ENCODE measurements at regions not wholly inside any gene's neighbourhood (a gene's known extent, or its start where the extent isn't known, plus 50 kb on each side); places are given as distances from the start of the nearest gene placed in this dataset.
"Not testable (repeated sequence)": the region's sequence is repeated elsewhere in the genome, so short reads cannot be mapped to it uniquely, and the experiment has no call there.

- no peaks in the 10 kb centered on the region for H3K4me1 ChIP-seq (ENCODE audit: insufficient read depth)
- H3K9me2 ChIP-seq (replicated peaks; ENCODE audit: insufficient read depth), result no peaks in the 10 kb centered on the region
- 80% methylated on average over 2 of the region's 2 CpGs for WGBS (ENCODE audit: low lambda C conversion rate, missing lambda C conversion rate)
- no peak for DNase-seq (ENCODE audit: low spot score)
- no peaks in the 10 kb centered on the region for H3K79me2 ChIP-seq
- no peak overlapping the region for H3K4me3 ChIP-seq
- H3K4me2 ChIP-seq, result no peak overlapping the region
- H3K27me3 ChIP-seq, result no peaks in the 10 kb centered on the region
- H3K9me3 ChIP-seq (ENCODE audit: low read depth), result no peaks in the 10 kb centered on the region
- TF ChIP-seq EZH2phosphoT487 (IDR thresholded peaks at IDR 0.05; ENCODE audit: low read depth, severe bottlenecking, unreplicated experiment) (no peak), EZH2 (IDR thresholded peaks at IDR 0.05; ENCODE audit: borderline replicate concordance) (no peak), CTCF (IDR thresholded peaks at IDR 0.05; ENCODE audit: poor library complexity) (no peak)
- no peak overlapping the region for H2AFZ ChIP-seq
- no peak overlapping the region for H3K27ac ChIP-seq
- no peaks in the 10 kb centered on the region for H3K36me3 ChIP-seq (replicated peaks; ENCODE audit: insufficient read depth, low read depth)
- no peaks in the 10 kb centered on the region for H4K20me1 ChIP-seq (ENCODE audit: insufficient read depth, poor library complexity, severe bottlenecking)
These were observed 112.4 kb downstream of the ACTL7B start for GRCh38 chr9:108743416-108743815.

DNA sequence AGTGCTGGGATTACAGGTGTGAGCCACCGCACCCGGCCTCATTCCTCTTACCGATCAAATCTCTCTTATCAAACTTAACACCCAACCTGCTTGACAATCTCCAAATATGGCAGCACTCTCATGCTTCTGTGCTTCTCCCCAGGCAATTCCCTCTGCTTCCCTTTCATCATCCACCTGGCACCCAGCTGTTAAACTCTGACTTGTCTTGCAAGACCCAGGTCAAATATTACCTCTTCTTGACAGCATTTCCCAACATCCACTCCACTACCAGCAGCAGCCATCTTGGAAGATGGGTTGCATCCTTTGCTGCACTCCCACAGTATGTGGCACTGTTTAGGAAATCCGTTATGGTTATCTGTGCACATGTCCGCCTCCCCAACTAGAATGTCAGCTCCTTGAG lies 113.6 kb downstream of the ACTL7B start:
- H4K20me1 ChIP-seq (ENCODE audit: insufficient read depth, poor library complexity, severe bottlenecking), result no peaks in the 10 kb centered on the region
- no peaks in the 10 kb centered on the region for H3K9me2 ChIP-seq (replicated peaks; ENCODE audit: insufficient read depth)
- WGBS (ENCODE audit: low lambda C conversion rate, missing lambda C conversion rate), result 85% methylated on average over 5 of the region's 5 CpGs
- DNase-seq (ENCODE audit: low spot score), result no peak
- H3K4me3 ChIP-seq, result no peak overlapping the region
- H3K9me3 ChIP-seq (ENCODE audit: low read depth), result no peaks in the 10 kb centered on the region
- no peak for TF ChIP-seq EZH2phosphoT487 (IDR thresholded peaks at IDR 0.05; ENCODE audit: low read depth, severe bottlenecking, unreplicated experiment)
- TF ChIP-seq CTCF (IDR thresholded peaks at IDR 0.05; ENCODE audit: poor library complexity), result no peak
- no peak for TF ChIP-seq EZH2 (IDR thresholded peaks at IDR 0.05; ENCODE audit: borderline replicate concordance)
- H3K27ac ChIP-seq, result no peak overlapping the region
- H3K27me3 ChIP-seq, result no peaks in the 10 kb centered on the region
- no peak overlapping the region for H3K4me2 ChIP-seq
- no peaks in the 10 kb centered on the region for H3K36me3 ChIP-seq (replicated peaks; ENCODE audit: insufficient read depth, low read depth)
- H3K4me1 ChIP-seq (ENCODE audit: insufficient read depth), result no peaks in the 10 kb centered on the region
- H3K79me2 ChIP-seq, result no peaks in the 10 kb centered on the region
- H2AFZ ChIP-seq, result no peak overlapping the region

GRCh38 chr9:108731292-108731691 lies 124.5 kb downstream of the ACTL7B start:
- not testable (repeated sequence) for H3K27ac ChIP-seq; H3K27me3 ChIP-seq; H4K20me1 ChIP-seq (ENCODE audit: insufficient read depth, poor library complexity, severe bottlenecking); H3K4me1 ChIP-seq (ENCODE audit: insufficient read depth); H3K9me3 ChIP-seq (ENCODE audit: low read depth); DNase-seq (ENCODE audit: low spot score); H3K4me3 ChIP-seq; H3K4me2 ChIP-seq; H3K79me2 ChIP-seq; H2AFZ ChIP-seq; H3K36me3 ChIP-seq (replicated peaks; ENCODE audit: insufficient read depth, low read depth); H3K9me2 ChIP-seq (replicated peaks; ENCODE audit: insufficient read depth)
- WGBS (ENCODE audit: low lambda C conversion rate, missing lambda C conversion rate), result 100% methylated on average over 1 of the region's 1 CpG

DNA sequence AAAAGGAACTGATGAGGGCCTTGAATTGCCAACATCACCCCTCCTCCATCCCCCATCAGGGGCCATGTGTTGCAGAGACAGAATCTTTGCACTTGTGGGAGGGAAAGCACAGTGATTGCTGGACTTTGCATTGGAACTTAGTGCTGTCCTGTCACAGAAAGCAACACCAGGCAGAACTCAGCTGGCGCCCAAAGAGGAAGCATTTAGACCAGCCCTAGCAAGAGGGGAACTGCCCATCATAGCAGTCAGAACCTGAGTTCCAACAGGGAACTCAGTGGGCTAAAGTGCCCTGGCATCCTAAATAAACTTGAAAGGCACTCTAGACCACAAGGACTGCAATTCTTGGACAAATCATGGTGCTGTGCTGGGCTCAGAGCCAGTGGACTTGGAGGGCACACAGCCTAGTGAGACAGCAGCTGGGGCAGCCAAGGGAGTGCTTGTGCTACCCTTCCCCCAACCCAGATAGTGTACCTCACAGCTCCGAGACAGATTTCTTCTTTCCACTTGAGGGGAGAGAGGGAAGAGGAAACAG lies 128.1 kb downstream of the ACTL7B start:
- WGBS (ENCODE audit: low lambda C conversion rate, missing lambda C conversion rate), result 76% methylated on average over 2 of the region's 2 CpGs
- H3K27ac ChIP-seq, result no peak overlapping the region
- no peak for DNase-seq (ENCODE audit: low spot score)
- no peaks in the 10 kb centered on the region for H3K9me2 ChIP-seq (replicated peaks; ENCODE audit: insufficient read depth)
- H3K36me3 ChIP-seq (replicated peaks; ENCODE audit: insufficient read depth, low read depth), result no peaks in the 10 kb centered on the region
- no peaks in the 10 kb centered on the region for H3K4me1 ChIP-seq (ENCODE audit: insufficient read depth)
- no peaks in the 10 kb centered on the region for H3K27me3 ChIP-seq
- no peak overlapping the region for H3K4me3 ChIP-seq
- H3K4me2 ChIP-seq, result no peak overlapping the region
- H3K9me3 ChIP-seq (ENCODE audit: low read depth), result peaks cover 3% of the 10 kb centered on the region
- H2AFZ ChIP-seq, result no peak overlapping the region
- TF ChIP-seq EZH2 (IDR thresholded peaks at IDR 0.05; ENCODE audit: borderline replicate concordance), result no peak
- no peak for TF ChIP-seq EZH2phosphoT487 (IDR thresholded peaks at IDR 0.05; ENCODE audit: low read depth, severe bottlenecking, unreplicated experiment)
- TF ChIP-seq CTCF (IDR thresholded peaks at IDR 0.05; ENCODE audit: poor library complexity), result no peak
- H4K20me1 ChIP-seq (ENCODE audit: insufficient read depth, poor library complexity, severe bottlenecking), result no peaks in the 10 kb centered on the region
- no peaks in the 10 kb centered on the region for H3K79me2 ChIP-seq
